Amniotic stem cell (primary cell): ENCODE measurements at regions not wholly inside any gene's neighbourhood (a gene's known extent, or its start where the extent isn't known, plus 50 kb on each side); places are given as distances from the start of the nearest gene placed in this dataset.

ENCODE experiments used
- DNase-seq: peaks from one replicate; lab custom pipeline; 2025; lab: John Stamatoyannopoulos, UW

DNA sequence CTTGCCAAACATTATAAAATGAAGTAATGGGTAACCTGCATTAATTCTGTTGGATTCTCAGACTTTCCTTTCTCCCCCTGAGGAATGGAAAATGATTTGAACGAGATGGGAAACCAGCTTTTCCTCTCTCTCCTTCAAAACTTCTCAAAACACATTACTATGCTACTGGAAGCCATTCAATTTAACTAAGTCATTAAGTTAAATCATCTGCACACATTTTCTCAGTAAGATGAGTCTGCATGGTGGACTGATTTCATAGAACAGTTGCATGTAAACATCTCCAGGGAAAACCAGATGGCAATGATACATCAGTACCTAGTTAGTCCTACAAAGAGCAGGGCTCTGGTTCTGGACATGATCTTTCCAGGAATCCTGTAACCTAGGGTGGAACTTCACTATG is 59.9 kb downstream of the BMP4 start:
- DNase-seq: no peak

DNA sequence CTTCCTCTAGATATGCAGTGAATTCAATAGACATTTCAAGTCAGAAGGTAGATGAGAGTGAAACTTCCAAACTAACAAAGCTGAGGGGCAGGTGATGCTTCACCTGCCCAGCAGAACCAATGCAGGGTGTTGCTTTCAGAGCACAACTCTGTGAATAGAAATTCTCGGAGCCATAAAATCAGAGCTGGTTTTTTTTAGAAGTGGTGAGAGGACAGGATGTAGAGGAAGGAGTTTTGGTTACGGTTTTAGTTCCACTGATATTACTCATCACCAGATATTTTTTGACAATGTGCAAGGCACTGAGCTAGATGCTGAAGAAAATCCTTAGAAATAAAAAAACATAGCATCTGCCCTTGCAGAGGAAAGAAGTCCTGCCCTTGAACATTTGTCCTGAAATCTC is 62.2 kb downstream of the BMP4 start:
- peak; percentile 30 for DNase-seq

DNA sequence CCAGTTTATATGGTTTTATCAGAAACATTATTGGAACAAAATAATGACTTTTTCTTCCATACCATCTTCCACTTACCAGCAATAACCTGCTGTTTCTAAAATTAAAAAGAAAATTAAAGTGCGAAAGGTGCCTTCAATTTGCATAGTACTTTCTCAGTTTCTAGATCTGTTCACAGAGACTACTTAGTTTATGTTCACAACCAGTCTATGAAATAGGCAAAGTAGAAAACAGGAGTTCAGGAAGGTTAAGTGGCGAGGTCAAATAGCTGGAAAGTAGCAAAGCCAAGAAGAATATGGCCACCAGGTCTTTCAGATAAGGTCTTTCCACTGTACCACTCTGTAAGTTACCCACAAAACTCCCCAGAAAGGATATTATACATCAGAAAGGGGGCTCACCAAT is 63.3 kb downstream of the BMP4 start:
- DNase-seq: no peak

DNA sequence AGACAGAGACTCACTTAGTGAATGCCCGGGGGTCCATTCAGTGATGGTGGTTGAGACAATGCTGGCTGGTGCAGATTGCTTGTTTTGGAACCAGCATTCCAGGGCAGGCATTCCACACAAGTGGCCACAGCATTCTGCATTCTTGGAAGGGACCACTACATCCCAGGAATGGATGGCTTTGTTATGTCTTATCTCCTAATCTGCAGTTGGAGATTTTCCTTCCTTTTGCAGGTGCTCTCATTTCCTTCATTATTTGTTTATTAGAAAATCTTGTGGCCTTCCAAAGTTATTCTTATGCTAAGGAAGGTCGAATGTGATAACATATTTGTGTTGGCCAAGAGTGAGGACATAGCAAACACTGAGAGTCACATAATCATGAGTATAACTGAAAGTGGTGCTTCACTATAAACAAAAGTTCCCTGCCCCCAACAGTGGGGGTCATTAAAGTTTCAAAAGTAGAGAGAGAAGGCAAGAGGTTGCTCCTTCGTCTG is 66.0 kb downstream of the BMP4 start:
- no peak for DNase-seq

DNA sequence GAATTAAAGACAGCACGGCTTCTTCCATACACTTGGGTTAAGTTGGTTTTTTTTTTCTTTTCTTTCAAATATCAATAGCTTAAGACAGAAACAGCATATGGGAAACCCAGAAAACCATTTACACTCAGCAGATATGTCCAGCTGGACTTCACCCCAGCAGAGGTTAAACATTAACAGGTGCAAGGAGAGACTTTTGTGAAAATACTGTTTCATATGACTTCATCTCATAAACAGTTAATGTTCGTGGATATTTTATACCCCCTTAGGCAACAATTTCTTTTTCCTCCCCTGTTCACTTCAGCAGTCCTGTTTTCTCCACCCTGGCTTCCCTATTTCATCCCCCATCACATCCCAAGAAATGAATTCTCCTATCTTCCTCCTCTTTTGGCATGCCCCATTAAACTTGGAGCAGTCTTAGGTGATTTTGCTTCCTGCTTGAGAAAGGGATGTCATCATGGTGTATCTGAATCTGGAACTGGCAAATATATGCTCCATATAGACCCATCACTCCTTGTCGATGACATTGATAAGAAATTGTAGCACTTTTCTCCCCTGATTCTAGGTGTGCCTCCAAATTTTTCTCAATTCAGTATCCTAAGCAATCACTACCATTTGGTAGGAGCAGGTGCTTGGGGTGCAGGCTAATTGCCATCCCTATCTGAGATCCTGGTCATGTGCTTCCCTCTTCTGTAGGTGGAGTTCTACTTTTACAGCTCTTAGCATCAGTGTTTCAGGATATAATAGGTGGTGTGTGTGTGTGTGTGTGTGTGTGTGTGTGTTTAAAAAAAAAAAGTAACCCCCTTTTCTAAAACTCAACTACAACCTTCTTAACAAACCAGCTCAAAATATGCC is 67.9 kb downstream of the BMP4 start:
- no peak for DNase-seq

DNA sequence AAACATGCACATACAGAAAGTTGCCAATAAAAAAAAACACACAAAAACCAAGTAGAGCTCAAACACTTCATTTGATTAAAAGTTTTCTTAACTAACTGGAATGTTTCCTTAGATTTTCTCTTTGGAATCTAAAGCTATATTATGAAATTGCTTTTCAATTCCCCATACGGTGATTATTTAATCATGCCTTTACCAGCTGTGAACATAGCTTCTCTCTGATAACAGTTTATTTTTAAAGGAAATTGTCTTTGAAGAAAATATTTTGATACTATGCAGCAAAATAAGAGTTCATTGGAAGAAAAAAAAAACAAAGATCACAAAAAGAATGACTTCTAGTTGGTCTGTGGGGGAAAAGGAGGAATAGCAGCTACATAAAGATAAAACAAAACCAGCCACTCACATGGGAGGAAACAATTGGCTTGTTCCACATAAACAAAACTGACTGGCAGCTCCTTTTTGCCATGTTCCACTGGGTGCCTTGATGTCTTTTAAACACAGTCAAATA is 71.4 kb downstream of the BMP4 start:
- no peak for DNase-seq

DNA sequence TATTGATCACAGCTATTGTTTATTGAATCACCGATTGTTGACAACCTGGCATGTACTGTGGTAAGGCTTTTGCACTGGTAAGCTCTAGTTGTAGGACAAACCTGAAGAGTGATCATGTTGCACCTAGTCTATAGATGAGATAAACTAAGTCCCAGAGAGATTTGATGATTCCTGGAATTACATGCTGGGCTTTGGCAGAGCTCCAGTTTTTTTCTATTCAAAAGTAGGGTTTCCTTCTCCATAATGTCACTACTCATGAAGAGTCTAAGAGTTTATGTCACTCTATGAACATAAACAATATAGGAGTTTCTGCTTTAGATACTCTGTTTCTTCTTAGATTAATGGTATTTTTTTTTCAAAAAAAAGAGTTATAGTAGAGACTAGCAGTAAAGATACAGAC is 72.0 kb downstream of the BMP4 start:
- DNase-seq: no peak

DNA sequence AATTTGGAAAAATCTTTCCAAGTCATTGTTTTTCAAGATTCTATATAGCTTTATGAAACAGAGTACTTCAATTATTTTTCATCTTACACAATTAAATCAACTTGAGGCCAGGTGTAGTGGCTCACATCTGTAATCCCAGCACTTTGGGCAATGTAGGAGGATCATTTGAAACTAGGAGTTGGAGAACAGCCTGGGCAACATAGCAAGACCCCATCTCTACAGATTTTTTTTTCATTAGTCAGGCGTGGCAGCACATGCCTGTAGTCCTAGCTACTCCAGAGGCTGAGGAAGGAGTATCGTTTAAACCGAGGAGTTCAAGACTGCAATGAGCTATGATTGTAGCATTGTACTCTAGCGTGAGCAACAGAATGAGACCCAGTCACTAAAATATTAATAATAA is 72.9 kb downstream of the BMP4 start:
- DNase-seq: no peak

DNA sequence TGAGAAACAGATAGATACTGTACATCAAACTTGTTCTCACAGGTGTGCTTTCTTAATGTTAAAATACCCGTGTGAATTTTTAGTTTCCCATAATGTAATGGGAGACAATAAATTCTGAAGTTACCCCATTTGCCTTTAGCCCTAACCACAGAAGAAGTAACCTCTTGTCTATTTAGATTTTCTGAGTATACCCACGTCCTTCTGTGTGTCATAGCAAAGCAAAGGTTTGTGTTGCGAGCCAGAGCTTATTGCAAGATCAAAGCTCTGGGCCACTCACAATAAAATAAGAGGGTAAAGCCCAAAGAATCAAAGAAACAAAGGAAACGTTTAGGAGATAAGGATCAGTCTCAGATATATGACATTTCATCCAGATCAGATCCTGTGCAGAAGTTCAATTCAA is 73.9 kb downstream of the BMP4 start:
- DNase-seq: no peak

DNA sequence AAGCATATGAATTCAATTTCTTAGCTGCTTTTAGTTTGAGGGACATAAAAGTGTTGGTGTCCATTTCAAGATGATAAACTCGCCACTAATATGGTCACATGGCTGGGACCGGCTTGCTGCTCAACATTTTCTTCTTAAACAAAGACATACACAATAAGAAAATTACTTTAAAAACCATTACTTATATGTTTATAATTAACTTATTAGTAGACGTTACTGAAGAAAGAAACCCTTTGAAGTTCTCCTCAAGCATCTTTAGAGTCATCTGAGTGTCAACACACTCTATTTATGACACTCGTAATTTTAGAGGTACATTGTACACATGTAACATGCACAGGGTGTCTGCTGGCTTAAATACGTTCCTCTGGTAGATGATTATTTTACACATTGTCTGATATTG is 74.7 kb downstream of the BMP4 start:
- DNase-seq: no peak

DNA sequence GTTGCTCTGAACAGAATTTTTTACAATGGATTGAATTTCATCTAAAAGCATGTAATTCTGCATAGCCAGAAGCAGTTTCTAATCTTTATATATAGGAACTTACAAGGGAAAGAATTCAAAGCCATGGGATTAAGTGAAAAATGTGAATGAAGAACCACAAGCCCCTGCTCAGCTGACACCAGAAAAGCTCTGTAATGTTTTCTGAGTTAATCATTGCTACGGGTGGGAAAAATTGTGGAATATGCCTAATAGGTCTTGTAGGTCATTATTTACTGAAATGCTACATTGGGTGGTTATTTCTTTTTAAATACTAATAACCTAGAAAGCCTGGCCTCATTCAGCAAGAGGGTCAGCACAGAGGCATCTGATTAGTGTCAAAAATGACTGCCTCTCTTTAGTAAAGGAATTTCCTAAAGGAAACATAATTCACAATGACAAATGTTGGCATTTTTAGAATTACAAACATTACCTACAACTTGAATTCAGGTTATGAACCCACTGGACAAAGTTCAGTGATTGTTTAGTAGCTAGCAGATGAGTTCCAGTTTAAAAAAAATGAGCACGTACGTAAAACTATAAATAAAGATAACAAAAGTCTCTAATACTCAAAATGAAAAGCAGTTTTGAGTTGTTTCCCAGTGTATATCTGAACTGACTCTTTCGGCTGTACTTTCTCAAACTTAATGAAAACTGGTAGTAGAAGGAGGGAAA is 75.3 kb downstream of the BMP4 start:
- DNase-seq: peak; percentile 16

DNA sequence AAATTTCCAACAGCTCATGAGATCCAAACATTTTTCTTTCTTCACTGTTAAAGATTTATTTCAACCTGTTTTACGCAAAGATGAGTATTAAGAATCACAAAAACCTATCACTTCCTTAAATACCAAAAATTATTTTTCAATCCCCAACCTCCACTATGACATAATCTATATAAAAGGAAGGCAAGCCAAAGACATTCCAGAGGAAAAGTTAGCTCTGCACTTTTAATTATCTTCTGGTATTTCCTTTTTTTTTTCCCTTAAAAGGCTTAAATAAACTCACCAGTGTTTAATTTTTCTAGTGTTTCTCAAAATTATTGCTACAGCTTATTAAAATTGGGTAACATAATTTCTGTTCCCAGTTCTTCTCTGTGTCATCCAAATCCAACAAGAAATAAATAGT is 75.9 kb downstream of the BMP4 start:
- no peak for DNase-seq

DNA sequence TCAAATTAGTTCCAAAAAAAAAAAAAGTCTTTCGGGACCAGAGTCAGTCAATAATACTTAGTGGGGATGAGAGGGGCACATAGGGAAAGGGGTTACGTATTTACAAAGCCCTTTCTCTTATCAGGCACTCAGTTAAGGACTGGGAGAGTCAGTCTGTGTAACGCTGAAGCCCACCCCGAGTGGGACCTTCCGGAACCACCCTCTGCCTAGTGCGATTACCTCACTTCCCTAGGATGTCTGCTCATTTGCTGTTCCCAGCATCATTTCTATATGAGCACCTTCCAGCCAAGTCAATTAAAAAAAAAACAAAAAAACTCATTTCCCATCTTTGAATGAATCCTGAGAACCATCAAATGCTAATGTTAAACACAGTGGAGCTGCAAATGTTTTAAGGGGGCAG is 76.9 kb downstream of the BMP4 start:
- no peak for DNase-seq

DNA sequence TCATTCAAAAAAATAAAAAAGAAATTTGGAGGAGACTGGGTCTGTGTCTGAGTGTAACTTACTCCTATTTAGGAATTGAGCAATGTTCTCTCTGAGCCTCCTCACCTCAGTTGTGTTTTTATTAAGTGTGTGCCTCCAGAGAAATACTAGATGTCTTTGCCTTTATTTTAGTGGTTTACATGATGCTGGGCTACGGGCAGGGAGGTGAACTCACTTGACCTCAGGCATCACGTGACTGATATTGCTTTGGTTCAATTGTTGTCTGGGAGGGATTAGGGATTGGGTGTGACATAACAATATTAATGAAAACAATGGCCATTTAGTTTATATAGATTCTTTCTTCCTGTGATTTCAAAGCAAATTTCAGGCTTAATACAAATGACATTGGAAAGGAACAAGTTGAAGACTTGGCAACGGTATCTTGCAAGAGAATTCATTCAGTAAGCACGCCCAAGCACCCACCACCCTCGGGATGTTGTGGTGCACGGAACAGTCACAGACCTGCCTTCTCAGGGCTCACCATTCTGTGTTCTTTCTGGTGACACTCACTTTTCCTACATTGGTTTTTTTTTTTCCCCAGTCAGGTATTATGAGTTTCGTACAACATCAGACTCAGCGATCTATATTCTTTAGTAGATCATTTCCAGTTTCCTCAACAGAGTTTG is 77.5 kb downstream of the BMP4 start:
- no peak for DNase-seq

DNA sequence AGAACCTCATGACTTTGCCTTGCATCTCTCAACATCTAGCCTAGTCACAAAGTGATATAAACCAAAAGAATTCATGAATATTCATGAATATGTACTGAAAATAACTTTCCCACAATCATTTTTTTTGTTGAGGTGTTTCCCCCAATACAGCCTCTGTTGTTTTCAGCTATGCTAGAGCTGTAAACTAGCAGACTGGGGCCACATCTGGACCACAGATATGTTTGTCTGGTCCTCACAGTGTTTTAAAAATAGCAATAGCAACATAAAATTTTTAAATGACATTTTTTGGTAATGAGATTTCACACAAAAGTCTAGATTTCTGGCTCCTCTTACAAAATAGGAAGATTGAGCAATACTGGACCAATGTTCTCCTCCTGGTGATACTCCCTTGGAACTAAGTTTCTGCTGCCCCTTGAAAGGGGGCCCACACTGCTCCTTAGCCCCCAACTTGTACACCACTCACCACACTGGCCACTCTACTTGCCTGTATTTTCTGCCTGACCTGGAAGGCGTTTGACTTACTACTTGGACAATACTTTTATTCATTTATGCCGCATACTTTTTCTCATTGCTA is 81.2 kb downstream of the BMP4 start:
- DNase-seq: no peak

DNA sequence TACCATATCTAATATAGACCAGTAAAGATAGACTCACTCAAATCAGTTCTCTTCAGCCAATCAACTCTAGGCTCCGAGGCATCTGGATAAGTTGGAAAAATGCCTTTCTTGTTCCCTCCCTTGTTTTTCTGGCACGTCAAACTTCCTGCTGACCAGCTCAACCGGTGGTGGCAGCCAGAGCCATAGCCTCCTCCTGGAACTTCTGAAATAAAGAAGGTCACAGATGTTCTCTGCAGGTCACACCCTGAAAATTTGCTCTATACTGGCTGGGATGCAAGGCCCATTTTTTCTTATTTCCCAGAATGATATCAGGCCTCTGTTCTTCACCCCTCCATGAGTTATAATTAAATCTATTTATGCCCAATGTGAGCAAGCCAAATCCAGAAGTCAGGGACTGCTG is 81.9 kb downstream of the BMP4 start:
- no peak for DNase-seq

DNA sequence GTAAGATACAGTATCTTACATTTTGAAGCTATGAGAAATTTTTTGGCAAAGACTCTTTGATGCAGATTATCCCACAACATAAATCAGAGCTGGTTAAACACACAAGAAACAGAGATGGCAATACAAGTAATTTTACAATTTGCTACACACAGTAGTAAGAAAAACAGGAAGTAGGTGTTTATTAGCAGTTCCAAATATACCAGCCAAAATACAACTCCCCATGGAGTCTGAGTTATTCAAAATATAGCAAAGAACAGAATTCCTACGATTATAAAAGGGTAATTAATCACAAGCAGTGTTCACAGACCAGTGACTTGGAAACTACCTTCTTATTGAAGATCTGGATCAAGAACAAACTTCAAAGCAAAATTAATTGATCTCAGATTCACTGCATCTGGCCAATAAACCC is 83.9 kb downstream of the BMP4 start:
- DNase-seq: no peak

DNA sequence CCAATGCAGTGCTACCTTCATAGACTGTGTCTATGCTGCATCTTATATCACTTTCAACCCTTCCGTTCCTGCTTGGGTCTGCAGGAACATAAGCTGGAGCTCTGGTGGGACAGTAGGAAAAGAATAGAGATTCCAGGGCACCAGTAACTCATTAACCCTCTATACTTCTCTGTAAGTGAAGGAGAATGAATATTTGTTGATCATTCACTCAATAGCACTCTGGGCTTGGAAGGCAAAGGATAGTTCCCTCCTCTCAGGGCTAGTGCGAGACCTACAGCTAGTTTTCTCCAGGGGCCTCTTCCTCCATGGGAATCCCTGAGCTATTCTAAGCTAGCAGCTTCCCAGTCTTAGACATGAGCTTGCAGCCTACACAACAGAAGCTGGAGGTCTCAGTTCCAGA is 84.7 kb downstream of the BMP4 start:
- no peak for DNase-seq

DNA sequence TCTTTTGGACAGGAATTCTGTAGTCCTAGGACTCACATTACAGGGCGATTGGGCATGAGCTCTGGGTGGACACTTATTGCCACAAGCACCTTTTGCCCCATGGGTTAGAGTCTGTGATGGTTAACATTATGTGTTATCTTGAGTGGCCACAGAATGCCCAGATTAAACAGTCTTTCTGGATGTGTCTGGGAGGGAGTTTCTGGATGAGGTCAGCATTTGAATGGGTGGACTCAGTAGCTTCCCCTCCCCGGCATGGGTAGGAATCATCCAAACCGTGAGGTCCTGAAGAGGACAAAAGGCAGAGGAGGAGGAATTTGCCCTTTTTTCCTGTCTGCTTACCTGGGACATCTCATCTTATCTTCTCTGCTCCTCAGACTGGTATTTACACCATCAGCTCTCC is 85.6 kb downstream of the BMP4 start:
- no peak for DNase-seq

DNA sequence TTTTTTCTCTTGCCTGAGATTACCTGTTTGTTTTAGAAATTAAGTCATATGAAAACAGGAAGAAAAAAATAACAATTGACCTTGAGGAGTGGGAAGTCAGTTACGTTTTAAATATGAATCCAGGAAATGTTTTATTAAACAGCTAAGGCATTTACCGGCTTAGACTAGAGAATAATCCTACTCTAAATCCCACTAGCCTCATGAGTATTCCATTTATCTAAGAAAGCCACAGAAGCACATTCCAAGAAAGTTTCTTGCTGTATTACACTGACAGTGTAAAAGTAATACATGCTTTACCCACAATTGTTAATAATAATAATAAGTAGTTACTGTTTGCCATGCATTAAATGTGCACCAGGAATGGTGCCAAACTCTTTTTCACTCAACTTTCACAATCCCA is 90.9 kb downstream of the BMP4 start:
- no peak for DNase-seq

DNA sequence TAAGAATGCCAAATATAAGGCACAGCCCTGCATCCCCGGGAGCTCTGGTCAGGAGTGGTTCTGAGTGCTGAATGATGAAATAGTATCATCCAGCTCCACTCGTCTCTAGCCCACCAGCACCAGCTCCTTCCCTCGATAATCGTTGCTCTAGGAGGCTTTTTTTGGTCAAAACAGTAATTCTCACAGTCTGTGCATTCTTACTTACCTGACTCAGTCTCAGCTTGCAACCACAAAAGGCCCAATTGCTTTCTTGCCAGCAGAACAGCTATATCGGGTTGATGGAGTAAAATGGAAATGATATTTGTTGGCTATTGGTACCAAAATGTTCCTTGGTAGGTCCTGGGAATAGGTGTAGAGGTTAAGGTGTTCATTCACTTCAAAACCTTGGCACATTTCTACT is 94.8 kb downstream of the BMP4 start:
- DNase-seq: no peak

DNA sequence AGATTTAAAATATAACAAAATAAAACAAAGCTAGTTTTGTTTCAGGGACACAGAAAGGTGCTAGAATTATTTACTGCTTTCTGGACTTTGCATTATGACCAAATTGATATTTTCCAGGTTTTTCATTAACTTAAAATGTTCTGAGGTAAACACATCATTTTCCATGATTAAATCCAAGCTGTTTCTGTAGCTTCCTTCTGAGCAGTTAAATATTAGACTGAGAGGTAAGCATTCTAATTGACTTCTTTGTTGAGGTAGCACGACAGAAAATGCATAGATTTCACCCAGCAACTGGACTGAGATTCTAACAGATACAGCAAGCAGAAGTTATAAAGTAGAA is 98.3 kb downstream of the BMP4 start:
- no peak for DNase-seq
